Testis (tissue), 2 donors: ENCODE measurements at regions not wholly inside any gene's neighbourhood (a gene's known extent, or its start where the extent isn't known, plus 50 kb on each side); places are given as distances from the start of the nearest gene placed in this dataset.
"Not testable (repeated sequence)": the region's sequence is repeated elsewhere in the genome, so short reads cannot be mapped to it uniquely, and the experiment has no call there.

Experiments
- DNase-seq: peaks from one replicate; pipeline ENCODE4 v3.0.0-alpha.2; 2019
- H3K27ac ChIP-seq, 2 donors: fragments of 200-600 bp; sonication (generic); one replicate each; pipeline ENCODE4 v1.5.1; 2019
- H3K27me3 ChIP-seq: fragments of 200-600 bp; sonication (generic); one replicate; pipeline ENCODE4 v1.5.1; 2019
- H3K36me3 ChIP-seq: fragments of 200-600 bp; sonication (generic); one replicate; pipeline ENCODE4 v1.5.1; 2017; ENCODE audit warnings: low read depth; ENCODE audit errors: missing control alignments
- H3K4me1 ChIP-seq: fragments of 200-600 bp; sonication (generic); one replicate; pipeline ENCODE4 v1.5.1; 2019
- H3K4me3 ChIP-seq, 2 donors: fragments of 200-600 bp; sonication (generic); one replicate each; pipeline ENCODE4 v1.5.1; 2017 to 2019
- H3K9me3 ChIP-seq: fragments of 200-600 bp; sonication (generic); one replicate; pipeline ENCODE4 v1.5.1; 2017
- WGBS, 2 donors: methylation state at CpG; one replicate each; pipeline ENCODE4 v1.1.5; 2018; 5-methylcytosine and 5-hydroxymethylcytosine counted together
- intact Hi-C: fragments of 100-400 bp; cut with DNase I; formaldehyde crosslinking; loops from one replicate; pipeline ENCODE4 v1.15.1; 2023; ENCODE audit warnings: low total_unique reads

DNA sequence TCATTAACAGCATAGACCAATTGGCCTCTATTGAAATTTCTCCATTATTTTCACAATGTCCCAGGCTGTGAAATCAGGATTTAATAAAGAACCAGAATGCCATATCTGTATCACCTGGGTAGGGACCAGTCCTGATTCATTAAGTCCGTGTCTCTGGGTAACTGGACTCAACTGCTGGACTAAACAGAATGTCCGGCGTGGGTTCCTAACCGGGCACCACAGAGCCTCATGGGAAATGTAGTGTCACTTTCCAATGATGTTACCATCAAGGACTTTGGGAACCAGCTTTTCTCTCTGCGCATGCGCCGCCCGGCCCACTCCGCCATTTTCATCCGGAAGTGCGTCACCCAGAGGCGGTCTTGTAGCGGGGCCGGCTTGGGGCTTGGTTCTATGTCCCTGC, 3430.4 kb upstream of the OR11H1 start:
- intact Hi-C loops, H3K27me3 ChIP-seq, H3K9me3 ChIP-seq, H3K4me3 ChIP-seq, H3K4me1 ChIP-seq, H3K27ac ChIP-seq, H3K36me3 ChIP-seq: not testable (repeated sequence)
- DNase-seq, result peak; percentile 13
- 40 to 62% methylated on average over 2 to 7 of the region's 14 CpGs for WGBS, 2 donors
